OCI-LY1 (cell line): ENCODE measurements at regions not wholly inside any gene's neighbourhood (a gene's known extent, or its start where the extent isn't known, plus 50 kb on each side); places are given as distances from the start of the nearest gene placed in this dataset.

Experiments
- H2AFZ ChIP-seq: fragments of 200-600 bp; sonication (generic), shearing (Covaris generic); 2 replicates; pipeline ENCODE4 v1.6.0; 2014; ENCODE audit warnings: antibody characterized with exemption, mild to moderate bottlenecking, low read length
- H3F3A ChIP-seq: fragments of 200-600 bp; sonication (generic), shearing (Covaris generic); 2 replicates; pipeline ENCODE4 v1.6.0; 2014; ENCODE audit warnings: mild to moderate bottlenecking, antibody characterized with exemption, low read length, moderate library complexity; ENCODE audit not compliant: insufficient read depth
- H3K27ac ChIP-seq: fragments of 200-600 bp; sonication (generic); 2 replicates; pipeline ENCODE4 v1.5.1; 2014; ENCODE audit warnings: low read length, mixed run types, mild to moderate bottlenecking, low read depth; ENCODE audit not compliant: poor library complexity, severe bottlenecking
- H3K27me3 ChIP-seq: fragments of 200-600 bp; sonication (generic); 2 replicates; pipeline ENCODE4 v1.6.0; 2014; ENCODE audit warnings: antibody characterized with exemption, mild to moderate bottlenecking, low read length, moderate library complexity; ENCODE audit not compliant: insufficient read depth
- H3K36me3 ChIP-seq: fragments of 200-600 bp; sonication (generic); 2 replicates; pipeline ENCODE4 v1.6.1; 2014; ENCODE audit warnings: mild to moderate bottlenecking, antibody characterized with exemption, low read length, moderate library complexity, mixed read lengths; ENCODE audit not compliant: insufficient read depth
- H3K4me1 ChIP-seq: fragments of 200-600 bp; sonication (generic); 2 replicates; pipeline ENCODE4 v1.5.1; 2014; ENCODE audit warnings: mild to moderate bottlenecking, low read length, moderate library complexity; ENCODE audit not compliant: insufficient read depth, severe bottlenecking
- H3K4me2 ChIP-seq: fragments of 200-600 bp; sonication (generic), shearing (Covaris generic); 2 replicates; pipeline ENCODE4 v1.6.1; 2014; ENCODE audit warnings: low read length
- H3K4me3 ChIP-seq: fragments of 200-600 bp; sonication (generic); 2 replicates; pipeline ENCODE4 v1.5.1; 2014; ENCODE audit warnings: low read length, low read depth, mild to moderate bottlenecking, mixed read lengths; ENCODE audit not compliant: poor library complexity, severe bottlenecking
- H3K79me2 ChIP-seq: fragments of 200-600 bp; shearing (Covaris generic); 2 replicates; pipeline ENCODE4 v1.6.1; 2016; ENCODE audit warnings: mixed run types, low read length, mixed read lengths; ENCODE audit not compliant: insufficient read depth
- H3K9ac ChIP-seq: fragments of 200-600 bp; sonication (generic), shearing (Covaris generic); 2 replicates; pipeline ENCODE4 v1.6.1; 2014; ENCODE audit warnings: mild to moderate bottlenecking, low read length, mixed read lengths
- H3K9me2 ChIP-seq: fragments of 200-600 bp; sonication (generic), shearing (Covaris generic); 2 replicates; pipeline ENCODE4 v1.6.1; 2014; ENCODE audit warnings: low read depth, mild to moderate bottlenecking, low read length, mixed read lengths
- H3K9me3 ChIP-seq: fragments of 200-600 bp; shearing (Covaris generic); 2 replicates; pipeline ENCODE4 v1.6.1; 2014; ENCODE audit warnings: low read length, mixed read lengths
- H4K20me1 ChIP-seq: fragments of 200-600 bp; sonication (generic), shearing (Covaris generic); 2 replicates; pipeline ENCODE4 v1.6.0; 2016; ENCODE audit warnings: mild to moderate bottlenecking, low read length; ENCODE audit not compliant: insufficient read depth
- CTCF ChIP-seq: fragments of 200-600 bp; sonication (generic), shearing (Covaris generic); IDR thresholded peaks from 2 replicates; pipeline ENCODE4 v1.5.1; 2017; ENCODE audit warnings: mild to moderate bottlenecking, antibody characterized with exemption, low read length, moderate library complexity, mixed read lengths
- EZH2 ChIP-seq: fragments of 200-600 bp; sonication (generic), shearing (Covaris generic); IDR thresholded peaks from 2 replicates; pipeline ENCODE4 v1.8.0; 2017; ENCODE audit warnings: borderline replicate concordance, mixed run types, mild to moderate bottlenecking, antibody characterized with exemption, low read length, moderate library complexity, mixed read lengths

GRCh38 chr18:1861473-1861872 is 709.8 kb downstream of the METTL4 start:
- Histone ChIP-seq H3K4me1 (no peaks in the 10 kb centered on the region), H3F3A (no peaks in the 10 kb centered on the region), H3K36me3 (no peaks in the 10 kb centered on the region), H3K9me2 (no peaks in the 10 kb centered on the region), H3K27me3 (no peaks in the 10 kb centered on the region), H3K4me3 (no peak overlapping the region), H2AFZ (no peak overlapping the region), H3K9me3 (no peaks in the 10 kb centered on the region), H3K4me2 (no peak overlapping the region), H3K9ac (no peak overlapping the region), H3K79me2 (no peaks in the 10 kb centered on the region), H3K27ac (no peak overlapping the region), H4K20me1 (no peaks in the 10 kb centered on the region)
- TF ChIP-seq EZH2 (no peak), CTCF (no peak)

DNA sequence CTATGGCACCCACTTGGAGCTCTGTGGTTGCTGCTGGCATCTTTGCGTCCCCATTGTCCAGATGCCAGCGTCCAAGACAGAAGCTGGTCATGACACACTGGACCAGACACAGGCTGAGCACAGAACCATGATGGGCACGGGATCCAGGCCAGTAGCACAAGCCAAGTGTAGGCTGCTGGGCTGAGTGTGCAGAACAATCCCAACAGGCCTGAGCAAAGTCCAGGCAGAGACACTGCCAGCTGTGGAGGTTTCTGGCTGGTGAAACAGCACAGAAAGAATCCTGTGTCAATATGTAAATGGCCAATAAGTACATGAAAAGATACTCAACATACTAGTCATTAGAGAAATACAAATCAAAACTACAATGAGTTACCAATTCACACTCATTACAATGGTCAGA is 705.4 kb downstream of the METTL4 start:
- no peaks in the 10 kb centered on the region for H3K9me3 ChIP-seq
- H3K4me1 ChIP-seq, result no peaks in the 10 kb centered on the region
- no peaks in the 10 kb centered on the region for H3K27me3 ChIP-seq
- no peak overlapping the region for H3K4me3 ChIP-seq
- no peaks in the 10 kb centered on the region for H3K36me3 ChIP-seq
- H2AFZ ChIP-seq, result no peak overlapping the region
- H3K27ac ChIP-seq, result no peak overlapping the region
- H3F3A ChIP-seq, result no peaks in the 10 kb centered on the region
- H3K4me2 ChIP-seq, result no peak overlapping the region
- no peak overlapping the region for H3K9ac ChIP-seq
- TF ChIP-seq CTCF (no peak), EZH2 (no peak)
- H4K20me1 ChIP-seq, result no peaks in the 10 kb centered on the region
- H3K79me2 ChIP-seq, result no peaks in the 10 kb centered on the region
- no peaks in the 10 kb centered on the region for H3K9me2 ChIP-seq

DNA sequence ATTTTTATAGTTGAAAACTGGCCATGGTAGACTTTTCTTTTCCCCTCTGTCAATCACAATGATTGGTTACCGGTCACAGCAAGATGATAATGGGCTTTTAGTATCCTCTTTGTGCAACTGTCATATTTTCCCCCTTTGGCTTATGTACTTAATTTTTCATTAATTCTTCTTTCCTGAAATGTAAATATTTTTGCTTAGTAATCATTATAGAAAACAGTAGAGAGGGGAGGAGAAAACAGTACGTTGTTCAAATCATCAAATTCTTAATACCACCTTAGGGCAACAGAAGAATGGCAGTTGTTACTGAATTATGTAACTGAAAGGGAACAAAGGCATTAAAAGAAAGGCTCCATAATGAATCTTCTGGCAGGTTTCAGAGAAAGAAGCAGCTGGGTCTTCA is 699.0 kb downstream of the METTL4 start:
- Histone ChIP-seq H3K4me1 (no peaks in the 10 kb centered on the region), H2AFZ (no peak overlapping the region), H3K27ac (no peak overlapping the region), H3K4me3 (no peak overlapping the region), H3K9me3 (no peaks in the 10 kb centered on the region), H3K36me3 (no peaks in the 10 kb centered on the region), H3K27me3 (no peaks in the 10 kb centered on the region), H3K9me2 (no peaks in the 10 kb centered on the region), H3K4me2 (no peak overlapping the region), H4K20me1 (no peaks in the 10 kb centered on the region), H3F3A (no peaks in the 10 kb centered on the region), H3K79me2 (no peaks in the 10 kb centered on the region), H3K9ac (no peak overlapping the region)
- no peak for TF ChIP-seq CTCF
- TF ChIP-seq EZH2, result no peak
